Stimulated activated CD4-positive, alpha-beta T cell treated with anti-CD3 and anti-CD28 coated beads, Interleukin-15, amount 100 ng/mL, for 48 hours (primary cell): ENCODE measurements at regions not wholly inside any gene's neighbourhood (a gene's known extent, or its start where the extent isn't known, plus 50 kb on each side); places are given as distances from the start of the nearest gene placed in this dataset.

Experiments
- DNase-seq, 2 donors: peaks; one replicate each; pipeline ENCODE4 v3.0.0-alpha.2; 2020; ENCODE audit warnings: low read depth in 2 of 2

DNA sequence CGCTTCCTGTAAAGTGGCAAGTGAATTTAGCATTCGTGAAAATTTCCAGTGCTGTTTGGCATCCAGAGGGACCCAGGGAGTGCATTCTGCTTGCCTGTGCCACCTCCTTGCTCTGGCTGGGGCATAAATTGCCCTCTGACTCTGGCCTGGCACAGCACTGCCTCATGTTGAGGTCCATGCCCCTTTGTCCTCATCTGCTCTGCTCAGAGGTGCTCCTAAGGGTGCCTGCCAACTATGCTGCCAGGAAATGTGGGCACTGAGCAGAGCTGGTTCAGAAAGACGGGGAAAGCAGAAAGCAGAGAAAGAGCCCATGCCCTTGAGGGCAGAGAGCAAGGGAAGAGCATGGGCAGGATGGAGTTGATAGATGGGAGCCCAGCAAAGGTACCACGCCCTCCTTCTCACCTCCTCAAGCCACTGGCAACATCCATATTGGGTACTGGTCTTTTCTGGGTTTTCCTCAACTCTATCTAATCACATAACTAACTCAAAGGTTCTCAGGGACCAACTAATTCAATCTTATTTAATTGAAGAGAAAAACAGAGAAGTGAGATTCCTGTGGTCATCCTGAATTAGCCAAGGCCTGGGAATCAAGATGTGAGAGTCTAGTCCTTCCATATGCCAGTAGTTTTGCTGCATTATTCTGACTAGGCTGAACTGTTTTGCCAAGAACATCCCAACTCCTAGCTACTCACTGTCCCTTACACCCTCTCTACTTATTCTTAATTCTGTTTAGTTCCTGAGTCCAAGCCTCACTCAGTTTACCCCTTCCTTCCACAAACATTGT, 441.5 kb upstream of the TNP1 start:
- no peak for DNase-seq

DNA sequence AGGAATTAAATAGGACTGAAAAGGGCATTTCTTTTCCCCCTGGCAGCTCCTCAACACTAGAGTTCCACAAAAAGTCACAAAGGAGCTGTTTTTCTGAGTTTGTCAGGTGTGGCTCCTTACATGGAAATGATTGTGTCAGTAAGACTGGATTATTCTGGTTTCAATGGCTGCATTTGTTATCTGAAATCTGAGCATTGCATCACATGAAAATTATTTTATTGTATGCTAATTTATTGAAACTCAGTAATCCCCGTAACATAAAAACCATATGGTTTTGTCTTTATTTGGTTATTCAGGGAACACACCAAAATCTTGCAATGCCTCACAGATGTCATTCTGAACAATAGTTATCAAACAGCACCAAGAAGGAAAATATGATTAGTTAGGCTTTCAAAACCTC, 439.7 kb upstream of the TNP1 start:
- no peak for DNase-seq

DNA sequence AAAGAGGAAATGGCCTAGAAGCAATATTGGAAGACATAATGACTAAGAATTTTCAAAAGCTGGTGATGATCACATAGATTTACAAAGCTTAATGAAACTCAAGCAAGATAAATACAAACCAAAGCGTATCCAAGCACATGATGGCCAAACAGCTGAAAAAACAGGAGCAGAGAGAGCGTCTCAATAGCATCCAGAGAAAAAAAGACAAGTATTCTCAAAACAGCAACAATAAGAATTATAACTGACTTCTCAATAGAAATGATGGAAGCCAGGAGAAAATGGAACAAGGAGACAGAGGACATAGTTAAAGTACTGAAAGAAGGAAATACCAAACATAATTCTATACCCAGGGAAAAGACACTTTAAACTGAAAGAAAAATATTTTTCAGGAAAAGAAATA, 437.2 kb upstream of the TNP1 start:
- DNase-seq = no peak

DNA sequence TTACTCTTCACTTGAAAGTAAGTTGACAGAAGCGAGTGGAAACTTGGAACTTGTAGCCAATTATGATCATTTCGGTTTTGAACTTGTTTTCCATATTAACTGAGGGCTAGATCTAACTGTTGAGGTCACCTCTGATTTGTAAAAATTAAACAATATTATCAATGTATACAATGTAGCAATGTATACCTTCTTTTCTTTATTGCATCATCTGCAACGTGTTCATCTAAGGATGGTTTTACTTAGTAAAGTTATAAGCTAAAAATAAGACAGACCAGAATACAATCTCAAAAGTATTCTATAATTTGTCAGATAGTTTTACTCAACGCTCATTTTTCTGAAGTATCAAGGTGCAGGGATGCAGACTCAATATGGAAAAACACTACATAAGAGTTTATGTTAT, 435.0 kb upstream of the TNP1 start:
- DNase-seq = no peak

DNA sequence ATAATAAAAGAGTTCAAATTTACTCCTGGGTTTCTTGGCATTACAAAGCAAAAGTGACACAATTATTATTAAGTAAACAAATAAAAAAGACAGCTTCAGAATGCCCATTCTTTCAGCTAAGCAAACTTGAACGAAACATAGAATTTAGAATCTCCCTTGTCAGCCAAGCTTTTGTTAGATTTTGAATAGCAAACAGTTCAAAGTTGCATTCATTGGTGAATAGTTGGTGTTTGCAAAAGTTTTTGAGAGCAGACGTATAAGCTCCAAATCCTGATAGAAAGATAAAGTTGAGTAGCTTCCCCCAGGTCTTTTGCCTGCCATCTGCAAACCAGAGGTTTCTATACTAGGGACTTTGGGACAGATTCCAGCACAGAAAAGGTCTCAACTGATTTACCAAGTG, 434.3 kb upstream of the TNP1 start:
- no peak for DNase-seq

DNA sequence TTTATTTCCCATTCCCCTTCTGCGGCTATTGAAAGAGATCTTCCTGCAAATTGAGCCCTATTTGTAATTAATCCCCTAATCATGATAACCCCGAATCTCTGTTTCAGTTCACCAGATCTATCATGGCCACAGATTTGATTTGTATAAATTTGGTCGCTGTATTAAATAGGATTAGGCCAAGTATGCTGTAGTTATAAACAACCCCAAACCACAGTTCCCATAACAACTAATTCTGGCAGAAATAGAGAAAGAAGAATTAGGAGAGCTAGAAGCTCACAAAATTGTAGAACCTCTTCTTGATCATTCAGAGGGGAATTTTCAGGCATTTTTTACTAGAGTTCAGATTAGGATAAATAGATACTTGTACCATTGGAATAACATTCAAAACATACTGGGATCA, 433.7 kb upstream of the TNP1 start:
- no peak for DNase-seq

DNA sequence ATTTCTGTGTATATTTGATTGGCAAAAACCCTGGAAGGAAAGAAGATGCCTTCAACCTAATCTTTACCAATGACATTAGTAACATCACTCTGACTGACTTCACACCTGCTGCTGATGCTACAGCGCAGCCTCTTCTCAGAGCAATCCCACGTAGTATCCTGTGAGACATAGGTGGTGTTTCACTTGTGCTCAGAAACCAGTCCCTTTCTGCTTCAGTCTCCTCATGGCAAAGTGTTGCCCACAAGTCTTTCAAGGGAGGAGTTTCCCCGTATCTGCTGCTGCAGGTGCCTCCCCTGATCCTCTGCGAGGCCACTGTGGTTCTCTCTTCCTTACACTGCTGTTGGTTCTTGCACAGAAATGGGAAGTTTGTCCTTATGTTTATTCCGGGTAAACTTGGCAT, 433.2 kb upstream of the TNP1 start:
- DNase-seq = no peak

DNA sequence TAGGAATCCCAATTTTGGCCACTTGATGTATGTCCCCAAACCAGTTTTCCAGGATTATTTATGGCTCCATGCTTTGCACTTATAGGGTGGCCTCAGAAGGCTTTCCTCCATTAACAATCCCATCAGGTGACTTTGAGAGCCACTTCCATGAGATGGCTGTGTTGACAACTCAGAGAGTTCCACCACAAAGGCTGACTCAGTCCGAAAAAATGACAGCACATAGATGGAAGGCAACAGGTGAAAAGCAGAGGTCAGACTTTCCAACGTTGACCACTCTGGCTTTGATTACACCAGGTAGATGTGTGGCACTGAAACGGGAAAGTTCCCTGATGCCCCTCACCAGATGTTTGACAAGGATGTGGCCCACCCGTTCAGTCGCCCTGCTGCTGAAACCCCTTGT, 431.4 kb upstream of the TNP1 start:
- no peak for DNase-seq

DNA sequence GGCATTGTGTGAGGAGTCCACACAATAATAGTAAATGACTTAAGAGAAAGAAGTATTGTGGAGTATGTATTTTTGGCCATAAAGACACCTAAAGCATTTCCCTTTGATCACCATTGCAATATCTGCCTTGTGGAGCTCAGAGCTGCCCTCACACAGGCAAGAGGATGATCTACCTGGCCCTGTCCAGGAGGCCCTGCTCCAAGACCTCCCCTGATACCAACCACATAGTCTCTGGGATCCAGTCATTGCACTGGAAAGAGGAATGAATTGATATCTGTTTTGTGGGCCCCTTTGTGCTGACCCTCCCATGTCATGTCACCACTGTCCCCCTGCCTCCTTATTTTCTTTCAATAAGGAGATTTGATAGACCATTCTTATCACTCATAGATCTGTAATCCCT, 430.6 kb upstream of the TNP1 start:
- DNase-seq = no peak

DNA sequence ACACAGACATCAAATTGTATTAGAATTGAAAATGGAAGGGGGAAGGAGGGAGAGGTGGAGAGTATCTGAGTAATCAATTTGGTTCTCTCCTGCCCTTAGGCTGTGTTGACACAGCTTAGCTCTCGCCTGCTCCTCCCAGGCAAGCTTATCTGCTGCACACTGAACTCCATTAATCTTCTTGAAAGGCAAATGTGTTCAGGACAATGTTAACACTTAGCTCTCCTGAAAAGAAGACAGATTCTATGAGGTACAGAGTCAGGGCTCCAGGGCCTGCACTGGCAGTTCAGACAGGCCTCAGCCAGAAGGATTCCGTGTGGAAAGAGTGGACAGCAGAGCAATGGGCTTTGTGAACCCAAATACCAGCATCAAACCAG, 430.0 kb upstream of the TNP1 start:
- DNase-seq = no peak

DNA sequence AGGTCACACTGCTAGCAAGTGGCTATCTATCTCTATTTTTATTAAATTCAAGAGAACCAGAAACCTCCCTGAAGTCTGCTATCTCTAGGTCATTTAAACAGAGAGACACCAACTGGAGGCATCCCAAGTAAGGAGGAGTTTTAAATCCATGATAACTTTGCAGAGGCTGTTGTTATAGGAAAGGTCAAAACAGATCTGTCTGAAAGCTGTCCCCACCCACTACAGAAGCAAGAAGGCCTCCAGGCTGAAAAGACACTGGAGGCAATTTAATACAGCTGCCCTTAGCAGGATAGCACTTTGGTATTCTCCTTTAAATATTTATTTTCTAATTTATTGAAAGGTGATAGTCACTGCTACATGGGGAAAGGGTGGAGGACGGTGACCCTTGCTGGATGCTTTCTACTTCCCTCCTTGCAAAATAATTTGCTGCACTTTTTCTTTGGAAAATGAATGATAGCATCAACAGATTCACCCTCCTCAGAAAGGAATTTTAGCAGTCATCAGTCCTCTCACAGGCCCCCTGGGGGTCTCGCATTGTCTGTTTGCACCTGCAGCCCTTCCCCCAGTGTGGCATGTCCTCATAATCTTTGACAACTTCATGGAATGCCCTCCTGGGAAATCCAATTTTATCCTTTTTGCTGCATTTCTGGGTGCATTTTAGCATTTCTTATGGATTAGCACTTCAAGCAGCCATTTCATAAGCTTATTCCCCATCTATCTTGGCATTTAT, 429.5 kb upstream of the TNP1 start:
- DNase-seq = no peak

DNA sequence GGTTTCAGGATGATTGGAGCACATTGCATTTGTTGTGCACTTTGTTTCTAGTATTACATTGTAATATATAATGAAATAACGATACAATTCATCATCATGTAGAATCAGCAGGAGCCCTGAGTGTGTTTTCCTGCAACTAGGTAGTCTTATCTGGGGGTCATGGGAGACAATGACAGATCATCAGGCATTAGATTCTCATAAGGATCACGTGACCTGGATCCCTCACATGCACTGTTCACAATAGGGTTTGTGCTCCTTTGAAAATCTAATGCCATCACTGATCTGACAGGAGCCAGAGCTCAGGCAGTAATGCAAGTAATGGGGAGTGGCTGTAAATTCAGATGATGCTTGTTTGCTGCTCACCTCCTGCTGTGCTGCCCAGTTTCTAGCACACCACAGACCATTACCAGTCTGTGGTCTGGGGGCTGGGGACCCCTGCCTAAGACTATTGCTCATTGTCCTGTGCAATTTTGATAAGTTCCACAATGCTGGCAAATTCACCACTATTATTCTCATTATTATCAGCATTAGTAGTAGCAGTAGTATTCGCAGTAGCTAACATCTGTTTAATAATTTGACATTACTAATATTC, 428.7 kb upstream of the TNP1 start:
- no peak for DNase-seq

DNA sequence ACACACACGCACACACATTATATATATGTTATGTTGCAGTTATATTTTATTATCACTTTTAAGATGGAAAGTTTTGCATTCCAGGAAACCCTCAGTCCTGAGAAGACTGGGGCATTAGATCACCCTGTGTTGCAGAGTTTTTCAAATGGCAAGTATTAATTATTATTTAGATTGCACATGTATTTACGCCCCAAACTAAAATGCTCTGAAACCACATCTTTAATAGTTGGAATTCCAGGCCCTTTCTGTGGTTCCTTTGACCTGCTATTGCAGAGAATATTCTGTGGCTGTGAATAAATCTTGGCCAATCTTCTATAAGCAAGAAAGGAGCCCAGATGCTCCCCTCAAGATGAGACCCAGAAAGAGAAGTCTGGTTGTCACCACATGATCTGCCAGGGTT, 427.0 kb upstream of the TNP1 start:
- DNase-seq = no peak

DNA sequence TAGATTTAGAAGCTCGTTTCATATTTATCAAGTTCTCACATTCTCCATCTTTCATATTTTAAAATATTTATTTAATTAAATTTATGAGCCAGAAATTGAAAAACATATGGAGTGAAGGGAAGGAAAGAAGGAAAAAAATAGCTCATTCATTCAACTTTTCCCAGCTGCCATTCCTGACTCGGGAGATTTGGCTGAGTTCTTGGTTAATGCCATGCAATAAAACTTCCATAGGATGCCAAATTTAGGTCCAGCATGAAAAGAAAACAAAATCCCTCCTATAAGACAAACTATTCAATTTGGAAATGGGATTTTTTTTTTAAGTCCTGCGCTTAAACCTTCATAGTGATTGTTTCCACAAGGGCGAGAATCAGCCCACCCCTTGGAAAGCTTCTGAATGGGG, 426.1 kb upstream of the TNP1 start:
- DNase-seq = no peak

DNA sequence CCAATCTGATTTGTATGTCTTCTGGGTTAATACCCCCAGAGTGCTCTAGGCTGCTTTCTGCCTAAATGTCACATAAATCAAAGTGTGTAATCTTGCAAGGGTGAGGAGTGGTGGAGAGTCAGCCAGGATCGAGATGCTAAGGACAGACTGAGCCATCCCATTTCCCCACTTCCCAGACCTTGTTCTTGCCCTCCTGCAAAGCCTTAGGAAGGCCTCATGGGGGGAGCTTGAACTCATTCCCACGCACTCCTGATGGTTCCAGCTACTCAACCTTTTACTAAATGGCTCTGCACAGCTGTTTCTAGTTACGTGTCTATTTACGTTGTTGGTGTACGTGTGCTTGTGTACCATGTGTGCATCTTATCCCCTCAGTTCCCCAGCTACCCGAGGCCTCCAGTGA, 423.6 kb upstream of the TNP1 start:
- no peak for DNase-seq

DNA sequence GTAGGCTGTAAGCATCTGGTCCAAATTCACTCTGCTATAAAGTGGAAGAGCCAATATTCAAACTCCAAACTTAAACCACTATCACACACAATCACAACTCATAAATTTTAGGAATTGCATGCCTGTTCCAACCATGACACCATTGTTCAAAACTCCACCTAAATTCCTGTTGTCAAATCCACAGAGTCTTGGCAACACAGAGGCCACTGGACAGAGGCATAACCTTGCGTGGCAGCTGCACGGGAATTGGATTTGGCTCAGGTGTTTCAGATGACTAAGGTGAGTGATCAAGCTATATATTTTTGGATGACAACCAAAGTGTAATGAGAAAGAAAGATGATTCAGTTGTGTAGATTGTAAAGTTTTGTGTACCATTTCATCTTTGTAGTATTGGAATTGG, 422.7 kb upstream of the TNP1 start:
- DNase-seq = no peak

DNA sequence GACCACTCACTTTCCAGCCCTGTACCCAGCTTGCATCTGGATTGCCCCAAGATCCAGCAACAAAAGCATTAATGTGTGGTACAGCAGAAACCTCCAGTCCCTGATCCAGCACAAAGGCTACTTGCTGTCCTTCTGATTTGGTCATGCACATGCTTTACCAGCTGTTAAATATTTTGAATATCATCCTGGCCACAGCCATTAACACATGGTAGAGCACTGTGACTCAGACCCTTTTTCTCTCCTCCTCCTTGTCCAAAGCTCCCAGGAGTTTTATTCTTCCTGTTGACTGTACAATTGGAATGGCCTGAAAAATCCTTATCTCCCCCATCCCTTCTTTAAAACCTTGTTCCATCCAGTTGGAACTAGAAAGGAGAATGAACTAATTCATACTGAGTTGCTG, 419.7 kb upstream of the TNP1 start:
- no peak for DNase-seq

DNA sequence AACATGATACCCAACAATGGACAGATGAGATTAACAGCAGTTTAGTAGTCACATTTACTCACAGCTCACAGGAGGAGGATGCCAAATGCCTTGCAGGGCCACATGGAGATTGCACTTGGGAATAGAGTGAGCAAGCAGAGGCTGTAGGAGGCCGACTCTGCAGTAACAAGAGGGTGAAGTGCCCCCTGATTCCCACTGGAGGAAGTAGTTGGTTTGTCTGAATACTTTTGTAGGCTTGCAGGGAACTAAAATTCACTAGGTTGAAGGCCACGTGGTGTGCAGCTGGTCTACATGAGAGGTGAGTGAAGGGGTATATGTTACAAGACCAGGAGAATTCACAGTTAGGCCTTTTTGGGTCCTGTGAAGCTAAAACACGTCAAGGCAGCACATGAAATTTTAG, 419.3 kb upstream of the TNP1 start:
- DNase-seq = no peak

DNA sequence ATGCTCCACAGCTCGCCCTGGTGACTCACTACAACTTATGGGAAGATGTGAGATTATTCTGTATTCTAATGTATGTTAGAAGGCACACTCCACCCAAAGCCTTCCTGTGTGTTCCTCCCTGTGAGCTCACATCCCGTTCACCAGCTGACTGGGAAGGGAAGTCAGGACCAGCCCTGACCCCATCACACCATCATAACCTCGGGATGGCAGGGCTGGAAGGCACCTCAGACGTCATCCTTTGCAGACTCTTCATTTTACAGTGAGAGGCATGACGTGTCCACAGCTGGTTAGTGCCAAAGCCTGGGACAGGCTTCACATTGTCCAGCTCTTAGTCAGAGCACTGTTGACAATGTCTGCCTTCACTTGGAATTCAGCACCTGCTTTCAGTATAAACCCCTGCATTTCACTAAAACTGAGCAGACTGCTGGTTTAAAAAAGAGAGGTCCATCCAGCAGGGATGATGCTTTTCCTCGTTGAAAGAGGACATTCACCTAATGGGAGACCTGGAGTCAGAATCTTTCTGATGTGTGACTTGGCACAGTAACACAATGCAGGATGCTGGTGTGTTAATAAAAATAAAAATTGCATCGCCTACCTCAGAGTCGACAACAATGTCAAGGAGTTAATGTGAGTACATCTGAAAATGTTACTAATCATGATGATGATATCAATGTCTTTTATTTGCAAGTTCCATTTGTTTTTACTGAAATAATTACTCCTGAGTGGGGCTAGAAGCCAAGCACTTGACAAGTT, 418.0 kb upstream of the TNP1 start:
- DNase-seq = no peak

DNA sequence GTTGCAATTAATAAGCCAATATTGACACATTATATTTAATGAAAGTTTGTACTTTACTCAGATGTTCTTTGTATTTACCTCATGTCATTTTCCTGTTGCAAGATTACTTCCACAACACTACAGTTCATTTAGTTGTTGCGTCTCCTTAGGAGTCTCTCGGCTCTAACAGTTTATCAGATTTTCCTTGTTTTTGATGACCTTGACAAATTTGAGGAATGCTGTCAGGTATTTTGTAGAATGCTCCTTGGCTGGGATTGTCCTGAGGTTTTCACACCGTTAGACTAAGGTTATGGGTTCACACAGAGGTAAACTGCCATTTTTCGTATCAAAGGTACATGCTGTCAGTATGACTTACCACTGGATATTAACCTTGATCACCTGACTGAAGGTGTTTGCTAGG, 416.6 kb upstream of the TNP1 start:
- no peak for DNase-seq

DNA sequence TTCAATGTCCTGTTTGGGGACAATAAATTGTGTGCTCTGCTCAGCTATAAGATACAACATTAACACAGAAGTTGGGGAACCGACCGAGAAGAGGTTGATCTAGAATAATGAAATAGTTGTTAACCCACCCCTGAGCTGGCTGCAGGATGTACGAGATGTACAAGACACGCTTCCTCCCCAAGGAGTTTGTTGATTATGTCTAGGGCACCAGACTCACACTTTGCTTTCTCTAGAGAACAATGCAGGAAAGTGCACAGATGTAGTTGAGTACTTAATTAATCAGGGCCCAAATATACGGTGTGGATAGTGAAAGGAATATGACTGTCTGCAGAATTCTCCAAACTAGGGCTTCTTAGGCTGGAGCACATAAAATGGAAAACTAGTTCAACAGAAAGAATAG, 415.2 kb upstream of the TNP1 start:
- DNase-seq = no peak

DNA sequence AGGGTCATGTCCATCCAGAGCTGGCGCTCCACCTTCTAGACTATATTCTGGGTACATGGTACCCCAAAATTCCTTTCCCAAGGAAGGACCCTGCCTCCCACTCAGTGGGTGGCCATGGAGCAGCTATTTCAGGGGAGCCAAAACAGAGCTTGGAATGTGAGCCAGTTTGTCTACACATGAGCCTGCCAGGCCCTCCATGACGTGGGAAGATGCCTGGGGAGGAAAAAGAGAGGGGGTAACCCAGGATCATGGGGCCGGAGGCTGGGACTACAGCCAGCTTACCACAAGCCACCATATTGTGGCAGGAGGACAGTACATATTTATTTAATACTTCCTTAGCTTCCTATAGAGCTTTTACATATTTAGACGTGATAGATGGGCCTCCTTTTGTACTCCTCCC, 414.7 kb upstream of the TNP1 start:
- no peak for DNase-seq

DNA sequence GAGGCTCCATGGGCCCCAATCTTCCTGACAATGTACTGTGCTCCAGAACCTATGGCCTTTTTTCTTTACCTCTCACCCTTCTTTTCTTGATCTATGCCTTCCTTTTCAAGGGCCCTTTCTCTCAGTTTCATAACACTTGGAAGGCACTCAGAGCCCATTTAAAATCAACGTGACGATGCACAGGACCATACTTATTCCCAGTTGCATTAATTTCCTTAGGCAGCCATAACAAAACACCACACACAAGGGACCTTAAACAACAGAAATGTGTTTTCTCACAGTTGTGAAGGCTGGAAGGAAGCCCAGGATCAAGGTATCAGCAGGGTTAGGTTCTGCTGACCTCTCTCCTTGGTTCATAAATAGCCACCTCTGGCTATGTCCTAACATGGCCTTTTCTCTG, 414.0 kb upstream of the TNP1 start:
- DNase-seq = no peak
